H1 (cell line): ENCODE measurements at regions not wholly inside any gene's neighbourhood (a gene's known extent, or its start where the extent isn't known, plus 50 kb on each side); places are given as distances from the start of the nearest gene placed in this dataset.
"Not testable (repeated sequence)": the region's sequence is repeated elsewhere in the genome, so short reads cannot be mapped to it uniquely, and the experiment has no call there.

Experiments
- CTCF ChIA-PET: fragments of 300-600 bp; sonication (Branson Sonifier 250); formaldehyde crosslinking; loops from one replicate; lab custom pipeline; 2021; ENCODE audit not compliant: partially characterized antibody; lab: Charles Lee
- POLR2A ChIA-PET: fragments of 300-600 bp; sonication (Branson Sonifier 250); formaldehyde crosslinking; loops from one replicate; lab custom pipeline; 2021; ENCODE audit warnings: inconsistent platforms; ENCODE audit not compliant: partially characterized antibody; lab: Charles Lee
- DNase-seq, 2 experiments: peaks; one replicate each; pipeline versions ENCODE4 v3.0.0 to v3.0.0-alpha.2; 2010 to 2022; ENCODE audit warnings: low spot score in 2 of 2, low read depth in 1 of 2, mixed read lengths in 1 of 2
- FAIRE-seq: peaks from 2 replicates; lab custom pipeline; 2011; peaks lifted over from hg19 to GRCh38; lab: Jason Lieb, UNC
- H2AFZ ChIP-seq: 2 replicates; pipeline ENCODE4 v1.8.1; 2012; ENCODE audit warnings: low read length, inconsistent platforms
- H2AK5ac ChIP-seq: 2 replicates; pipeline ENCODE4 v1.6.1; 2013; ENCODE audit warnings: low read depth, low read length
- H2BK120ac ChIP-seq: replicated peaks from 2 replicates; pipeline ENCODE3; 2013; ENCODE audit warnings: low read depth, low read length, inconsistent platforms
- H2BK12ac ChIP-seq: 2 replicates; pipeline ENCODE4 v1.6.1; 2013; ENCODE audit warnings: low read depth, low read length
- H2BK15ac ChIP-seq: 2 replicates; pipeline ENCODE4 v1.6.1; 2013; ENCODE audit warnings: low read length
- H2BK20ac ChIP-seq: 2 replicates; pipeline ENCODE4 v1.6.1; 2013; ENCODE audit warnings: low read length
- H2BK5ac ChIP-seq: 2 replicates; pipeline ENCODE4 v1.6.1; 2013; ENCODE audit warnings: low read depth, low read length
- H3K14ac ChIP-seq: 2 replicates; pipeline ENCODE4 v1.6.1; 2013; ENCODE audit warnings: inconsistent platforms; ENCODE audit not compliant: insufficient read length
- H3K18ac ChIP-seq: 2 replicates; pipeline ENCODE4 v1.6.1; 2013; ENCODE audit warnings: low read length; ENCODE audit errors: extremely low read depth
- H3K23ac ChIP-seq: 2 replicates; pipeline ENCODE4 v1.6.1; 2013; ENCODE audit warnings: inconsistent platforms; ENCODE audit not compliant: insufficient read length
- H3K23me2 ChIP-seq: 2 replicates; pipeline ENCODE4 v1.6.1; 2013; ENCODE audit warnings: low read depth, low read length
- H3K27ac ChIP-seq: 2 replicates; pipeline ENCODE4 v1.6.1; 2011; ENCODE audit warnings: low read depth, low read length, inconsistent platforms
- H3K27me3 ChIP-seq, 4 experiments: replicated peaks in 1 of 4; 1 replicate in 1 of 4; 2 replicates in 3 of 4; pipeline versions ENCODE4 v1.6.1 to v1.8.1; 2011 to 2013; ENCODE audit warnings: low read length in 3 of 4, mild to moderate bottlenecking in 3 of 4, inconsistent platforms in 2 of 4, mixed read lengths in 2 of 4, moderate library complexity in 1 of 4; ENCODE audit not compliant: control insufficient read depth in 3 of 4, insufficient read depth in 3 of 4; ENCODE audit errors: extremely low read depth in 1 of 4
- H3K36me3 ChIP-seq, 4 experiments: 2 replicates each; pipeline versions ENCODE4 v1.6.1 to v1.8.1; 2011 to 2013; ENCODE audit warnings: mild to moderate bottlenecking in 4 of 4, low read length in 3 of 4, moderate library complexity in 2 of 4, control low read depth in 1 of 4, inconsistent platforms in 1 of 4; ENCODE audit not compliant: insufficient read depth in 4 of 4, control insufficient read depth in 2 of 4
- H3K4ac ChIP-seq: replicated peaks from 2 replicates; pipeline ENCODE3; 2013; ENCODE audit warnings: low read length, low read depth, mixed read lengths, inconsistent platforms; ENCODE audit not compliant: insufficient read length
- H3K4me1 ChIP-seq, 4 experiments: replicated peaks in 1 of 4; 1 replicate in 1 of 4; 2 replicates in 3 of 4; pipeline versions ENCODE4 v1.6.1 to v1.8.1; 2011 to 2013; ENCODE audit warnings: low read length in 3 of 4, inconsistent platforms in 2 of 4, mixed read lengths in 1 of 4; ENCODE audit not compliant: insufficient read depth in 4 of 4, control insufficient read depth in 3 of 4
- H3K4me2 ChIP-seq, 2 experiments: 2 replicates each; pipeline versions ENCODE4 v1.6.1 to v1.8.1; 2011 to 2013; ENCODE audit warnings: low read depth in 2 of 2, low read length in 2 of 2, control low read depth in 1 of 2, inconsistent platforms in 1 of 2, mild to moderate bottlenecking in 1 of 2; ENCODE audit not compliant: insufficient read depth in 1 of 2
- H3K4me3 ChIP-seq, 4 experiments: fragments of 200-600, 300-600 bp in 1 of 4; sonication (generic), shearing (Covaris generic), sonication (Bioruptor Twin) in 1 of 4; 2 replicates each; pipeline versions ENCODE4 v1.5.1 to v1.8.1; 2011 to 2016; ENCODE audit warnings: low read length in 4 of 4, low read depth in 3 of 4, control low read depth in 2 of 4, inconsistent platforms in 2 of 4, mild to moderate bottlenecking in 2 of 4, mixed read lengths in 1 of 4, moderate library complexity in 1 of 4; ENCODE audit not compliant: insufficient read depth in 2 of 4; ENCODE audit errors: extremely low read depth in 1 of 4
- H3K56ac ChIP-seq: replicated peaks from 2 replicates; pipeline ENCODE3; 2013; ENCODE audit warnings: low read depth, mild to moderate bottlenecking, mixed read lengths, low read length, inconsistent platforms; ENCODE audit not compliant: insufficient read length
- H3K79me1 ChIP-seq: 2 replicates; pipeline ENCODE4 v1.6.1; 2013; ENCODE audit warnings: low read depth, low read length, control low read depth
- H3K79me2 ChIP-seq, 2 experiments: 2 replicates each; pipeline versions ENCODE4 v1.6.1 to v1.8.1; 2012 to 2013; ENCODE audit warnings: low read length in 2 of 2, mild to moderate bottlenecking in 2 of 2, inconsistent platforms in 1 of 2; ENCODE audit not compliant: insufficient read depth in 2 of 2, control insufficient read depth in 1 of 2
- H3K9ac ChIP-seq, 4 experiments: replicated peaks in 1 of 4; 1 replicate in 1 of 4; 2 replicates in 3 of 4; pipeline versions ENCODE4 v1.6.1 to v1.8.1; 2011 to 2013; ENCODE audit warnings: low read depth in 3 of 4, low read length in 3 of 4, control low read depth in 2 of 4, mild to moderate bottlenecking in 2 of 4, moderate library complexity in 2 of 4, inconsistent platforms in 1 of 4; ENCODE audit errors: extremely low read depth in 1 of 4
- H3K9me3 ChIP-seq, 2 experiments: 2 replicates each; pipeline versions ENCODE4 v1.6.1 to v1.8.1; 2012 to 2013; ENCODE audit warnings: mild to moderate bottlenecking in 2 of 2, moderate library complexity in 2 of 2, control low read depth in 1 of 2, inconsistent platforms in 1 of 2, low read depth in 1 of 2, low read length in 1 of 2, mixed read lengths in 1 of 2; ENCODE audit not compliant: insufficient read depth in 2 of 2
- H4K20me1 ChIP-seq, 2 experiments: replicated peaks in 1 of 2; 2 replicates each; pipeline versions ENCODE3 to v1.8.1; 2011 to 2013; ENCODE audit warnings: inconsistent platforms in 2 of 2, low read length in 2 of 2, mild to moderate bottlenecking in 1 of 2; ENCODE audit not compliant: insufficient read depth in 2 of 2, control insufficient read depth in 1 of 2
- H4K5ac ChIP-seq: 2 replicates; pipeline ENCODE4 v1.6.1; 2013; ENCODE audit warnings: low read length, low read depth, mixed read lengths, inconsistent platforms; ENCODE audit not compliant: insufficient read length
- H4K8ac ChIP-seq: 2 replicates; pipeline ENCODE4 v1.8.0; 2013; ENCODE audit warnings: mild to moderate bottlenecking, moderate library complexity, low read length, inconsistent platforms; ENCODE audit not compliant: insufficient read depth; ENCODE audit errors: extremely low read depth
- H4K91ac ChIP-seq: replicated peaks from 2 replicates; pipeline ENCODE3; 2013; ENCODE audit warnings: low read length, mixed read lengths, inconsistent platforms; ENCODE audit not compliant: insufficient read length
- WGBS, 2 experiments: shearing (Covaris generic) in 1 of 2; methylation state at CpG; one replicate each; pipeline versions ENCODE4 v1.1.6 to v1.1.7; 2013 to 2015; ENCODE audit warnings: low lambda C conversion rate in 2 of 2, mixed read lengths in 2 of 2, inconsistent platforms in 1 of 2, low coverage in 1 of 2, missing lambda C conversion rate in 1 of 2; ENCODE audit not compliant: insufficient replicate concordance in 2 of 2, insufficient coverage in 1 of 2, insufficient read length in 1 of 2; ENCODE audit errors: extremely low coverage in 1 of 2, missing lambda C conversion rate in 1 of 2; 5-methylcytosine and 5-hydroxymethylcytosine counted together

DNA sequence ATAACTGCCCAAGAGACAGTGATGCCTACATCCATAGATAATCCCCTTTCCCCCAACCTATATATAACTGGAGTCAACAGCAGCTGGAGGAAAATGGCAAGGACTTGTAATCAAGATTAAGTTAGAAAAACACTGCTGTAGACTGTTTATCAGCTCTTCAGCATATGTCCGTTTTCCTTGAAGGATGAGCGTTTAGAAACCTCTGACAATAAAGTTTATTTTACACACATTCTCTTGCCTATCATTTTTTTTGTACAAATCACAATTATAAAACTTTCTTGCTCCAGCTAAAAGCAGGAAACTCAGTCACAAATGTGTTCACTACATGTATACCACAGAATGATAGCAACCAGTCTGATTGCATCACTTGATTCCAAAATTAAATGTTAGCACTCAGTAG, 50.8 kb downstream of the PPIAL4G start:
- H2BK20ac ChIP-seq, H2AFZ ChIP-seq, H3K4me1 ChIP-seq, H3K27me3 ChIP-seq, H4K20me1 ChIP-seq, H2BK5ac ChIP-seq, H3K79me2 ChIP-seq, FAIRE-seq, H3K18ac ChIP-seq, H2BK15ac ChIP-seq, H2AK5ac ChIP-seq, H3K9ac ChIP-seq, DNase-seq, H3K27ac ChIP-seq, H3K79me1 ChIP-seq, H4K91ac ChIP-seq, H4K8ac ChIP-seq, H2BK12ac ChIP-seq, H3K23ac ChIP-seq, H3K4me3 ChIP-seq, H3K23me2 ChIP-seq, H4K5ac ChIP-seq, POLR2A ChIA-PET, H3K14ac ChIP-seq, H3K4me2 ChIP-seq, H3K56ac ChIP-seq, H2BK120ac ChIP-seq, H3K9me3 ChIP-seq, H3K4ac ChIP-seq: not testable (repeated sequence)
- 95% methylated on average over 2 of the region's 2 CpGs; no CpG with 5 or more reads in 1 of the 2 experiments for WGBS, 2 experiments
- H3K36me3 ChIP-seq: peaks cover 0 to 12% (median 0%) of the 10 kb centered on the region in 4 experiments; a peak in 1 of 8 replicates
- CTCF ChIA-PET: interaction anchor here (0.6 kb wide), 1 partner anchor 81 kb away, joined by 3 read pairs; no protein-coding TSS in a partner anchor

DNA sequence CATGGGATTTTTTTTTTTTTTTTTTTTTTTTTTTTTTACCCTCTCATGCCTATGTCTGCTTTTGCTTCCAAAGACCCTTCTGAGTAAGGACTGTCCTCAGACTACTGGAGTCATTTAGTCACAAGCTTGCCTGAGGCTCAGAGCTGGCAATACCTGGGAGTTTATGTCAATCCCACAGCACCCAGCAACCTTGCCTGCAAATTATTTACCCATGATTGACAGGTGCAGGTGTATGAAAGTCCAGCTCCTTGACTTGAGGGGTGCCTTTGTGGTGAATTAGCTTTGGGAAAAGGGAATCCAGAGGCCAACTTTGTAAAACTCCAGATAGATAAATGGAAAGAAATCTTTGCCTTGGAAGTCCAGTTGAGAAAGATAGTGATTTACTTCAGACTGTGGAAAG, 53.2 kb downstream of the PPIAL4G start:
- H3K4me3 ChIP-seq, H3K14ac ChIP-seq, H2BK20ac ChIP-seq, H2BK120ac ChIP-seq, DNase-seq, H3K27ac ChIP-seq, H3K4ac ChIP-seq, H4K5ac ChIP-seq, H2BK15ac ChIP-seq, H4K20me1 ChIP-seq, H4K8ac ChIP-seq, H4K91ac ChIP-seq, FAIRE-seq, H3K9ac ChIP-seq, H3K18ac ChIP-seq, H2BK12ac ChIP-seq, H3K4me1 ChIP-seq, H2BK5ac ChIP-seq, H3K56ac ChIP-seq, H3K79me2 ChIP-seq, H3K27me3 ChIP-seq, H3K4me2 ChIP-seq, H2AK5ac ChIP-seq, H3K79me1 ChIP-seq, H2AFZ ChIP-seq, H3K23me2 ChIP-seq, H3K9me3 ChIP-seq, H3K23ac ChIP-seq, POLR2A ChIA-PET: not testable (repeated sequence)
- peaks cover 0 to 10% (median 0%) of the 10 kb centered on the region in 4 experiments; a peak in 1 of 8 replicates for H3K36me3 ChIP-seq
- CTCF ChIA-PET: interaction anchor here (1.1 to 1.2 kb wide), 2 partner anchors 21 to 23 kb away, joined by 3 to 4 read pairs; no protein-coding TSS in a partner anchor
